ENCODE measurements at regions not wholly inside any gene's neighbourhood (a gene's known extent, or its start where the extent isn't known, plus 50 kb on each side); places are given as distances from the start of the nearest gene placed in this dataset.

DNA sequence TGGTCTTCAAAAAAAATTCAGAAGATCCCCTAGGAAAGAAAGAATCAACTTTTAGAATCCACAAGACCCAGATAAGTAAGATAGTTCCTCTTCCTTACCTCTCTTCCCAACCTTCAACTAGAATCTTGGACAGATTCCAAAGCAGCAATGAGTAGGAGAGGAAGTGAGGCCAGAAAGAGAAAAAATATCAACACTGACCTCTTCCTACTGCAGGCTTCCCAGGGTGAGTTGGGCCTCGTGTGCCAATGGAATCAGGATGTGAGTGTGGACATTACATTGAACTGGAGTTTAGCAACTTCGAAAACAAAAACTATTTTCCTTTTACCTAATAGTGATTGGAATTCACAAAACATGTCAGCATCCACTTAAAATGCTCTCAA, 102.5 kb upstream of the PIEZO2 start:
- no peak for TF ChIP-seq POLR2A (IDR thresholded peaks at IDR 0.05; ENCODE audit: borderline replicate concordance, extremely low read depth, insufficient read depth, insufficient read length)
- no peak for TF ChIP-seq ZNF274 (IDR thresholded peaks at IDR 0.05; ENCODE audit: low read depth, low read length)
- no peak for TF ChIP-seq SP1 (IDR thresholded peaks at IDR 0.05; ENCODE audit: low read depth)
- no peak for TF ChIP-seq EZH2 (IDR thresholded peaks at IDR 0.05)
- no peak for TF ChIP-seq SRF (IDR thresholded peaks at IDR 0.05; ENCODE audit: low read depth)

Measured in HCT116 (cell line).